ENCODE measurements at regions not wholly inside any gene's neighbourhood (a gene's known extent, or its start where the extent isn't known, plus 50 kb on each side); places are given as distances from the start of the nearest gene placed in this dataset.

DNA sequence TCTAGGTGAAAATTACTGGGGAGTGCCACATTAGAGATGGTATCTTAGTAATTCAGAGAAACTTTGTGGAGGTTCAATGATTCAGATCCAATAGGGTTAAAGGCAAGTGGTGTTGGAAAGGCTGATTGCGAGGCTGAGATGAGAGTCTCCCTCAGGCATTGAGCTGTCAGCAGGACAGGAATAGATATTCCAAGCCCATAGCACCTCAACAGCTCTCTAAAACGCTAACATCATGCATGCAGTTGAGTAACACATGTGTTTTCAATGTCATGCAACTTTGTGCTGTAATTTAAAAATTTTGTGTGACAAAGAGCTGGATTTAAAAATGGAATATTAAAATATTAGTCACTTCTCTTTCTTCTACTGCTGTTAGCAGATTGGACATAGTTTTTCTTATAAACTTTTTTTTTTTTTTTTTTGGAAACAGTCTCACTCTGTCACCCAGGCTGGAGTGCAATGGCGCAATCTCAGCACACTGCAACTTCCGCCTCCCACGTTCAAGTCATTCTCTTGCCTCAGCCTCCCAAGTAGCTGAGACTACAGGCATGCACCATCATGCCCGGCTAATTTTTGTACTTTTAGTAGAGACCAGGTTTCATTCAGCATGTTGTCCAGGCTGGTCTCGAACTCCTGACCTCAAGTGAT lies 173.5 kb upstream of the C1QTNF7 start:
- no peak for TF ChIP-seq CTCF (IDR thresholded peaks at IDR 0.05; ENCODE audit: borderline replicate concordance, extremely low read depth, insufficient read depth)
- Histone ChIP-seq H3K4me1 (ENCODE audit: control insufficient read depth in 2 of 3, insufficient read depth in 2 of 3, low read depth in 1 of 3, low read length in 3 of 3) (no peaks in the 10 kb centered on the region), H3K27me3 (ENCODE audit: control insufficient read depth, insufficient read depth, low read length) (no peaks in the 10 kb centered on the region), H3K9me3 (ENCODE audit: control insufficient read depth in 2 of 3, insufficient read depth in 1 of 3, low read length in 3 of 3) (no peaks in the 10 kb centered on the region), H3K36me3 (ENCODE audit: control insufficient read depth in 2 of 3, insufficient read depth in 3 of 3, low read length in 3 of 3) (no peaks in the 10 kb centered on the region), H3K4me3 (ENCODE audit: low read length in 3 of 3) (no peak overlapping the region), H3K9ac (ENCODE audit: low read length in 3 of 3) (no peak overlapping the region), H3K27ac (ENCODE audit: low read depth in 2 of 2, low read length in 2 of 2) (no peak overlapping the region)
- FAIRE-seq (no peak), DNase-seq (no peak)
- intact Hi-C loops (cut with DNase I), result no loop called here

GRCh38 chr4:15255537-15255936 lies 172.3 kb upstream of the C1QTNF7 start:
- no peaks in the 10 kb centered on the region for H3K36me3 ChIP-seq (ENCODE audit: control insufficient read depth in 2 of 3, insufficient read depth in 3 of 3, low read length in 3 of 3)
- FAIRE-seq (no peak), DNase-seq (no peak)
- no peak for TF ChIP-seq CTCF (IDR thresholded peaks at IDR 0.05; ENCODE audit: borderline replicate concordance, extremely low read depth, insufficient read depth)
- H3K27me3 ChIP-seq (ENCODE audit: control insufficient read depth, insufficient read depth, low read length), result no peaks in the 10 kb centered on the region
- H3K9me3 ChIP-seq (ENCODE audit: control insufficient read depth in 2 of 3, insufficient read depth in 1 of 3, low read length in 3 of 3), result no peaks in the 10 kb centered on the region
- H3K9ac ChIP-seq (ENCODE audit: low read length in 3 of 3), result no peak overlapping the region
- no peak overlapping the region for H3K4me3 ChIP-seq (ENCODE audit: low read length in 3 of 3)
- H3K4me1 ChIP-seq (ENCODE audit: control insufficient read depth in 2 of 3, insufficient read depth in 2 of 3, low read depth in 1 of 3, low read length in 3 of 3), result no peaks in the 10 kb centered on the region
- intact Hi-C loops (cut with DNase I), result no loop called here
- no peak overlapping the region for H3K27ac ChIP-seq (ENCODE audit: low read depth in 2 of 2, low read length in 2 of 2)

- H3K4me1 ChIP-seq (ENCODE audit: control insufficient read depth in 2 of 3, insufficient read depth in 2 of 3, low read depth in 1 of 3, low read length in 3 of 3), result no peaks in the 10 kb centered on the region
- H3K27me3 ChIP-seq (ENCODE audit: control insufficient read depth, insufficient read depth, low read length), result no peaks in the 10 kb centered on the region
- no peak overlapping the region for H3K4me3 ChIP-seq (ENCODE audit: low read length in 3 of 3)
- intact Hi-C loops (cut with DNase I), result no loop called here
- H3K9me3 ChIP-seq (ENCODE audit: control insufficient read depth in 2 of 3, insufficient read depth in 1 of 3, low read length in 3 of 3), result no peaks in the 10 kb centered on the region
- no peaks in the 10 kb centered on the region for H3K36me3 ChIP-seq (ENCODE audit: control insufficient read depth in 2 of 3, insufficient read depth in 3 of 3, low read length in 3 of 3)
- no peak for FAIRE-seq
- no peak overlapping the region for H3K27ac ChIP-seq (ENCODE audit: low read depth in 2 of 2, low read length in 2 of 2)
- no peak overlapping the region for H3K9ac ChIP-seq (ENCODE audit: low read length in 3 of 3)
- no peak for TF ChIP-seq CTCF (IDR thresholded peaks at IDR 0.05; ENCODE audit: borderline replicate concordance, extremely low read depth, insufficient read depth)
- no peak for DNase-seq
Measured at GRCh38 chr4:15260758-15261157, 167.1 kb upstream of the C1QTNF7 start.

DNA sequence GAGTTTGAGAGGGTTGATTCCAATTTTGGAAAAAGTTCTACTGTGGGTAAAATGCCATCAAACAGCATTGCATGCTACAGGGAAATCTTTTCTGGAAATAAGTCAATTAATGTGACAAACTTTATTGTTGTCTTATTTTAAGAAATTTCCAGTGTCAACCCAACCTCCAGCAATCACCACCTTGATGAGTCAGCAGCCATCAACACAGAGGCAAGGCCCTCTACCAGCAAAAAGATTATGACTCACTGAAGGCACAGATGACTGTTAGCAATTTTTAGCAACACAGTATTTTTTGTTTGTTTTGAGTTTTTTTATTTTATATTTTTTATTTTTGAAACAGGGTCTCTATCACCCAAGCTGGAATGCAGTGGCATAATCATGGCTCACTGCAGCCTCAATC lies 165.4 kb upstream of the C1QTNF7 start:
- Histone ChIP-seq H3K9ac (ENCODE audit: low read length in 3 of 3) (no peak overlapping the region), H3K9me3 (ENCODE audit: control insufficient read depth in 2 of 3, insufficient read depth in 1 of 3, low read length in 3 of 3) (peaks cover 0 to 5% (median 0%) of the 10 kb centered on the region in 3 donors), H3K36me3 (ENCODE audit: control insufficient read depth in 2 of 3, insufficient read depth in 3 of 3, low read length in 3 of 3) (no peaks in the 10 kb centered on the region), H3K27me3 (ENCODE audit: control insufficient read depth, insufficient read depth, low read length) (no peaks in the 10 kb centered on the region), H3K4me3 (ENCODE audit: low read length in 3 of 3) (no peak overlapping the region), H3K4me1 (ENCODE audit: control insufficient read depth in 2 of 3, insufficient read depth in 2 of 3, low read depth in 1 of 3, low read length in 3 of 3) (no peaks in the 10 kb centered on the region), H3K27ac (ENCODE audit: low read depth in 2 of 2, low read length in 2 of 2) (no peak overlapping the region)
- intact Hi-C loops (cut with DNase I), result no loop called here
- no peak for TF ChIP-seq CTCF (IDR thresholded peaks at IDR 0.05; ENCODE audit: borderline replicate concordance, extremely low read depth, insufficient read depth)
- DNase-seq (no peak), FAIRE-seq (no peak)
